ENCODE measurements at regions not wholly inside any gene's neighbourhood (a gene's known extent, or its start where the extent isn't known, plus 50 kb on each side); places are given as distances from the start of the nearest gene placed in this dataset.

- H3K27ac Mint-ChIP-seq, result no peak overlapping the region
- no peaks in the 10 kb centered on the region for H3K9me3 Mint-ChIP-seq
- H3K4me3 Mint-ChIP-seq, result no peak overlapping the region
- no peaks in the 10 kb centered on the region for H3K4me1 Mint-ChIP-seq (ENCODE audit: low read depth)
- no peaks in the 10 kb centered on the region for H3K27me3 Mint-ChIP-seq (ENCODE audit: low read depth)
- no peaks in the 10 kb centered on the region for H3K36me3 Mint-ChIP-seq (ENCODE audit: low read depth)
Observed at GRCh38 chr2:236632295-236633218, 62.9 kb downstream of the ACKR3 start.

DNA sequence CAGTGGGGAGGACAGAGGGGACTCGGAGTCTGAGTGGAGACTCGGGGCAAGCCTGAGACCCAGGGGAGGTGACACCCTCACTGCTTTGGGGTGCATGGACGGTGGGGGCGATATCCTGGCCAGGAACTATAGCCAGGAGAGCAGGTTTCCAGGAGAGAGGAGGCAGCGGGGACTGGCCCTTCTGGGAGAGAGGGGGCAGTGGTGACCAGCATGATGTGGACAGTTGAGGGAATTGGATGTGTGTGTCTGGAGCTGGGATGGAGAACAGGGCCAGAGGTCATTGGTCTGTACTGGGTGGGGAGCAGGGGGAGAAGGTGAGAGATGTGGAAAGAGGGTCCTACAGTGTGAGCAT is 63.6 kb downstream of the ACKR3 start:
- Mint-ChIP-seq H3K27me3 (ENCODE audit: low read depth) (no peaks in the 10 kb centered on the region), H3K4me3 (no peak overlapping the region), H3K4me1 (ENCODE audit: low read depth) (no peaks in the 10 kb centered on the region), H3K27ac (no peak overlapping the region), H3K9me3 (no peaks in the 10 kb centered on the region), H3K36me3 (ENCODE audit: low read depth) (no peaks in the 10 kb centered on the region)

- no peaks in the 10 kb centered on the region for H3K27me3 Mint-ChIP-seq (ENCODE audit: low read depth)
- H3K4me3 Mint-ChIP-seq, result no peak overlapping the region
- H3K4me1 Mint-ChIP-seq (ENCODE audit: low read depth), result no peaks in the 10 kb centered on the region
- H3K27ac Mint-ChIP-seq, result no peak overlapping the region
- H3K36me3 Mint-ChIP-seq (ENCODE audit: low read depth), result no peaks in the 10 kb centered on the region
- H3K9me3 Mint-ChIP-seq, result no peaks in the 10 kb centered on the region
Observed at GRCh38 chr2:236633775-236634560, 64.3 kb downstream of the ACKR3 start.

GRCh38 chr2:236636261-236636660 is 66.6 kb downstream of the ACKR3 start:
- Mint-ChIP-seq H3K4me3 (no peak overlapping the region), H3K36me3 (ENCODE audit: low read depth) (no peaks in the 10 kb centered on the region), H3K4me1 (ENCODE audit: low read depth) (no peaks in the 10 kb centered on the region), H3K9me3 (no peaks in the 10 kb centered on the region), H3K27ac (no peak overlapping the region), H3K27me3 (ENCODE audit: low read depth) (no peaks in the 10 kb centered on the region)

DNA sequence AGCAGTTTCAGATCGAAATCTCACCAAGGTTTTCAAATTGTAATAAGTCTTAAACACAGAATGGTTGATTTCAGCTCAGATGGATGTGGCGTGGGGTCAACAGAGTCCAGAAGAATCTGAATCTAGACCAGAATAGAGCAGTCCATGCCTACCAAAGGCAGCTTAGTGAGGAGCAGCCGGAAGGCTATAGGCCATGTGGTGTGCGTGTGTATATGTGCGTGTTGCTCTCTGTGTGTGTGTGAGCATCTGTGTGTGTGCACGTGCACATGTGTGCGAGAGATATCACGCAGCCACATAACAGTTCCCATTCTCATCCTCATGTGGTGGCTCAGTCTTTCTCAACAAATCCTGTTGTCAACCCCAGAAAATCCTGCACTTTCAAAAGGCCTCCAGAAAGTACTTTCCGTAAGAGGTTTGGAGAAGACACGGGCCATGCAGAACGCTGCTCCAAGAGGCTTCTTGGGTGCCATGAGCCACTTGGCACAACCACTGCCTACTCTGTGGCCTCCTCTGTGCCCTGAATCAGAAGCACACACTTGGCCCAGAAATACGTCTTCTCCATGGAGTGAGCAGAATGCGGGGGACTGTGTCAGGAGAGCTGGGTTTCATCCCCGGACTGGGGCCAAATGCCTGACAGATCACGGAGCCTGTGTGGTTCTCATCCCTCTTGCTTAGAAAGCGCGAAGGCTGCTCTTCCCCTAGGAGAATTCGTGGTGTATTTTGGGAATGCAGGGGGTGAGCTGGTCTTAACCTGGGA is 67.3 kb downstream of the ACKR3 start:
- H3K27me3 Mint-ChIP-seq (ENCODE audit: low read depth), result no peaks in the 10 kb centered on the region
- no peaks in the 10 kb centered on the region for H3K36me3 Mint-ChIP-seq (ENCODE audit: low read depth)
- H3K4me3 Mint-ChIP-seq, result no peak overlapping the region
- H3K27ac Mint-ChIP-seq, result no peak overlapping the region
- no peaks in the 10 kb centered on the region for H3K4me1 Mint-ChIP-seq (ENCODE audit: low read depth)
- no peaks in the 10 kb centered on the region for H3K9me3 Mint-ChIP-seq

- no peaks in the 10 kb centered on the region for H3K36me3 Mint-ChIP-seq (ENCODE audit: low read depth)
- no peaks in the 10 kb centered on the region for H3K4me1 Mint-ChIP-seq (ENCODE audit: low read depth)
- no peak overlapping the region for H3K4me3 Mint-ChIP-seq
- H3K27ac Mint-ChIP-seq, result no peak overlapping the region
- H3K27me3 Mint-ChIP-seq (ENCODE audit: low read depth), result no peaks in the 10 kb centered on the region
- H3K9me3 Mint-ChIP-seq, result no peaks in the 10 kb centered on the region
Observed at GRCh38 chr2:236637686-236638569, 68.3 kb downstream of the ACKR3 start.

DNA sequence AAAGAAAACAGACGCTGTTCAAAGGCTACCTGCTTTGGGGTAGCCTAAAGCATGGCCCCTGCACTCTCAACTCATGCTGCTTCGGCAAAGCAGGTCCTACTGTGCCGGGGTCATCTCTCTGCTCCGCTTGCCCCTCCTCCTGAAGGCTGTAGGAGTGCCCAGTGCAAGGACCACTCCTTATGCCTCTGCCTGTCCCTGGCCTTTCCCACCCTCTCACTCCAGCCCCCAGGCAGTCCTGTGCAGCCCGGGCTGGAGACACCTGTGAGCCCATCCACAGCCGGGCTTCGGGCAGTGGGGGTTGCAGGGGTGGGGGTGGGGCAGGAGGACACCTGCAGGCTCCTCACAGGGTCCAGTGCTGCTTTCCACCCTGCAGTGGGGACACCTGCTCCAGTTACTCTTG is 69.1 kb downstream of the ACKR3 start:
- H3K9me3 Mint-ChIP-seq, result no peaks in the 10 kb centered on the region
- no peak overlapping the region for H3K27ac Mint-ChIP-seq
- H3K4me3 Mint-ChIP-seq, result no peak overlapping the region
- H3K27me3 Mint-ChIP-seq (ENCODE audit: low read depth), result peaks cover 2% of the 10 kb centered on the region
- no peaks in the 10 kb centered on the region for H3K36me3 Mint-ChIP-seq (ENCODE audit: low read depth)
- no peaks in the 10 kb centered on the region for H3K4me1 Mint-ChIP-seq (ENCODE audit: low read depth)

GRCh38 chr2:236639461-236640235 is 70.0 kb downstream of the ACKR3 start:
- H3K9me3 Mint-ChIP-seq, result no peaks in the 10 kb centered on the region
- H3K27me3 Mint-ChIP-seq (ENCODE audit: low read depth), result peaks cover 4% of the 10 kb centered on the region
- no peaks in the 10 kb centered on the region for H3K4me1 Mint-ChIP-seq (ENCODE audit: low read depth)

DNA sequence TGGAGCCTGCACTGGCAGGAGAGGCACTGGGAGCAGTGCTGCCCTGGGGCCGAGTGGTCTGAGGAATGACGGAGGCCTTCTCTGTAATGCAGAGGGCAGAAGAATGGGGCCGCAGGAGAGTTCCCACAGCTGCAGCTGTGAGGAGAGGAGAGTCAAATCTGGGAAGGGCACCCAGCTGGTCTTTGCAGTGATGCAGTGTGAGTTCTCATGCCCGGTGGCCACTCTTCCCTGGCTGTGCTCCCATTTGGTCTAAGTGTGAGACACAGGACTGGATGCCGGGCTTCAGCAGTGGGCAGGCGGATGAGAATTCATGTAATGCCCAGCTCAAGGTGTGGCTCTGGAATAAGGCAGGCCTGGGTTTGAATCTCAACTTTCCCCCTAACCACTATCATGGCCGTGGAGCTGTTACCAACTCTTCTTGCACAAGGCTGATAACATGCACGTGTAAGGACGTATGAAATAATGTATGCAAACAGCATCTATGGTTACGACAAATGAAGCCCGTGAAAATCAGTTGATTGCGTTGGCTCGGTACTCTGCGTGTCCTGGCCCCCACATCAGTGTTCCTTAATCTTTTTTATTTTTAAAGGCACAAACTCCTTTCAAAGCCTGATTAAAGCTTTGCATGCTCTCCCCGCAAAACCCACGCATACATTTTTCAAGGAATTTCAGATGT is 71.6 kb downstream of the ACKR3 start:
- no peaks in the 10 kb centered on the region for H3K9me3 Mint-ChIP-seq
- H3K4me1 Mint-ChIP-seq (ENCODE audit: low read depth), result no peaks in the 10 kb centered on the region
- no peak overlapping the region for H3K27ac Mint-ChIP-seq
- peaks cover 4% of the 10 kb centered on the region for H3K27me3 Mint-ChIP-seq (ENCODE audit: low read depth)
- no peak overlapping the region for H3K4me3 Mint-ChIP-seq
- H3K36me3 Mint-ChIP-seq (ENCODE audit: low read depth), result no peaks in the 10 kb centered on the region

More at GRCh38 chr2:236639461-236640235, 70.0 kb downstream of the ACKR3 start:
- Mint-ChIP-seq H3K36me3 (ENCODE audit: low read depth) (no peaks in the 10 kb centered on the region), H3K4me3 (no peak overlapping the region), H3K27ac (no peak overlapping the region)

GRCh38 chr2:236642125-236642524 is 72.5 kb downstream of the ACKR3 start:
- H3K36me3 Mint-ChIP-seq (ENCODE audit: low read depth), result no peaks in the 10 kb centered on the region
- H3K27ac Mint-ChIP-seq, result no peak overlapping the region
- peaks cover 4% of the 10 kb centered on the region for H3K27me3 Mint-ChIP-seq (ENCODE audit: low read depth)
- no peaks in the 10 kb centered on the region for H3K4me1 Mint-ChIP-seq (ENCODE audit: low read depth)
- no peak overlapping the region for H3K4me3 Mint-ChIP-seq
- H3K9me3 Mint-ChIP-seq, result no peaks in the 10 kb centered on the region

GRCh38 chr2:236642584-236643291 is 73.1 kb downstream of the ACKR3 start:
- H3K4me1 Mint-ChIP-seq (ENCODE audit: low read depth), result no peaks in the 10 kb centered on the region
- no peak overlapping the region for H3K4me3 Mint-ChIP-seq
- H3K36me3 Mint-ChIP-seq (ENCODE audit: low read depth), result no peaks in the 10 kb centered on the region
- peaks cover 4% of the 10 kb centered on the region for H3K27me3 Mint-ChIP-seq (ENCODE audit: low read depth)
- no peak overlapping the region for H3K27ac Mint-ChIP-seq
- no peaks in the 10 kb centered on the region for H3K9me3 Mint-ChIP-seq

- Mint-ChIP-seq H3K27ac (no peak overlapping the region), H3K36me3 (ENCODE audit: low read depth) (no peaks in the 10 kb centered on the region)
Observed at GRCh38 chr2:236643480-236643879, 73.9 kb downstream of the ACKR3 start.

More at GRCh38 chr2:236643480-236643879, 73.9 kb downstream of the ACKR3 start:
- Mint-ChIP-seq H3K27me3 (ENCODE audit: low read depth) (peaks cover 4% of the 10 kb centered on the region), H3K4me3 (no peak overlapping the region), H3K4me1 (ENCODE audit: low read depth) (no peaks in the 10 kb centered on the region), H3K9me3 (no peaks in the 10 kb centered on the region)

All from T-helper 1 cell treated with Interleukin-12 subunit alpha and Interleukin-12 subunit beta and Interleukin-4 antibody, amounts not matched to agents 30 μg/mL and 1 μg/mL, for 36 hours (primary cell).